Caco-2 (cell line): ENCODE measurements at regions not wholly inside any gene's neighbourhood (a gene's known extent, or its start where the extent isn't known, plus 50 kb on each side); places are given as distances from the start of the nearest gene placed in this dataset.
A peak's percentile ranks its signal among the peaks of the same experiment; 100 is the strongest.

ENCODE experiments used
- BruUV-seq: library from RNA; stranded (reverse); fragments of 400-500 nt; replicated peaks from 2 replicates; lab custom pipeline; 2021; lab: Mats Ljungman, UMichigan
- CTCF ChIA-PET: fragments of 300-600 bp; sonication (Branson Sonifier 250); formaldehyde crosslinking; loops from one replicate; lab custom pipeline; 2022; ENCODE audit warnings: antibody characterized with exemption; lab: Charles Lee
- POLR2A ChIA-PET: fragments of 300-600 bp; sonication (Branson Sonifier 250); formaldehyde crosslinking; loops from one replicate; lab custom pipeline; 2022; ENCODE audit warnings: antibody characterized with exemption; lab: Charles Lee
- DNase-seq, 2 experiments: peaks; one replicate each; pipeline versions ENCODE4 v3.0.0 to v3.0.0-alpha.2; 2020 to 2022
- H3K27me3 ChIP-seq: replicated peaks from 2 replicates; pipeline ENCODE4 v1.6.0; 2011; ENCODE audit warnings: low read length; ENCODE audit not compliant: control insufficient read depth, insufficient read depth
- H3K36me3 ChIP-seq: 2 replicates; pipeline ENCODE4 v1.5.1; 2011; ENCODE audit warnings: low read length; ENCODE audit not compliant: control insufficient read depth, insufficient read depth
- H3K4me1 ChIP-seq: fragments of 250-450 bp; sonication (Bioruptor Pico); 2 replicates; pipeline ENCODE4 v1.5.1; 2020; ENCODE audit warnings: mild to moderate bottlenecking
- H3K4me3 ChIP-seq: 2 replicates; pipeline ENCODE4 v1.5.1; 2011; ENCODE audit warnings: low read depth, mild to moderate bottlenecking, control low read depth, low read length
- H3K9me3 ChIP-seq: fragments of 250-450 bp; sonication (Bioruptor Pico); 2 replicates; pipeline ENCODE4 v1.5.1; 2020; ENCODE audit warnings: mild to moderate bottlenecking, moderate library complexity
- H3K27ac Mint-ChIP-seq: one replicate; pipeline ENCODE4 v1.8.0; 2022; ENCODE audit warnings: mixed read lengths; ENCODE audit not compliant: unreplicated experiment
- H3K27me3 Mint-ChIP-seq: one replicate; pipeline ENCODE4 v1.8.0; 2022; ENCODE audit warnings: mixed read lengths; ENCODE audit not compliant: insufficient read depth, unreplicated experiment
- H3K36me3 Mint-ChIP-seq: one replicate; pipeline ENCODE4 v1.8.0; 2022; ENCODE audit warnings: mild to moderate bottlenecking, mixed read lengths; ENCODE audit not compliant: insufficient read depth, unreplicated experiment
- H3K4me1 Mint-ChIP-seq: one replicate; pipeline ENCODE4 v1.8.0; 2022; ENCODE audit warnings: low read depth, mixed read lengths; ENCODE audit not compliant: unreplicated experiment
- H3K4me3 Mint-ChIP-seq: one replicate; pipeline ENCODE4 v1.8.0; 2022; ENCODE audit warnings: mild to moderate bottlenecking, moderate library complexity, mixed read lengths; ENCODE audit not compliant: unreplicated experiment
- H3K9me3 Mint-ChIP-seq: one replicate; pipeline ENCODE4 v1.8.0; 2022; ENCODE audit warnings: mixed read lengths; ENCODE audit not compliant: unreplicated experiment
- CTCF ChIP-seq, 2 experiments: fragments of 200-600 bp in 1 of 2; IDR thresholded peaks; 1 replicate in 1 of 2; 2 replicates in 1 of 2; pipeline versions ENCODE4 v1.5.1 to v1.8.0; 2011 to 2022; ENCODE audit warnings: antibody characterized with exemption in 1 of 2, control low read depth in 1 of 2, inconsistent platforms in 1 of 2, low read depth in 1 of 2, low read length in 1 of 2, mild to moderate bottlenecking in 1 of 2, moderate library complexity in 1 of 2; ENCODE audit not compliant: insufficient read depth in 1 of 2, severe bottlenecking in 1 of 2, unreplicated experiment in 1 of 2
- intact Hi-C: fragments of 100-400 bp; cut with micrococcal nuclease; formaldehyde crosslinking; loops from one replicate; pipeline ENCODE4 v1.10.0; 2022; ENCODE audit not compliant: unreplicated experiment

GRCh38 chr2:171225989-171226388, 65.3 kb upstream of the TLK1 start:
- TF ChIP-seq CTCF (IDR thresholded peaks at IDR 0.05; ENCODE audit: insufficient read depth in 1 of 2, low read depth in 1 of 2, low read length in 1 of 2, severe bottlenecking in 1 of 2, unreplicated experiment in 1 of 2): no peak
- no peak for DNase-seq
- Mint-ChIP-seq H3K4me3 (no peak overlapping the region), H3K27me3 (no peaks in the 10 kb centered on the region), H3K27ac (no peak overlapping the region), H3K36me3 (no peaks in the 10 kb centered on the region), H3K4me1 (peaks cover 11% of the 10 kb centered on the region), H3K9me3 (no peaks in the 10 kb centered on the region)
- CTCF ChIA-PET: no interaction called here
- intact Hi-C loops: no loop called here
- H3K9me3 ChIP-seq: no peaks in the 10 kb centered on the region
- H3K4me1 ChIP-seq: no peaks in the 10 kb centered on the region; the same call in 1 of the 2 replicates
- H3K36me3 ChIP-seq: no peaks in the 10 kb centered on the region
- H3K27me3 ChIP-seq: no peaks in the 10 kb centered on the region
- POLR2A ChIA-PET: no interaction called here
- BruUV-seq: no TSS peak
- H3K4me3 ChIP-seq: no peak overlapping the region

GRCh38 chr2:171225302-171225980, 64.7 kb upstream of the TLK1 start:
- peak in 1 of 2 experiments; percentile 8 for DNase-seq
- no TSS peak for BruUV-seq
- Histone ChIP-seq H3K27me3 (no peaks in the 10 kb centered on the region), H3K36me3 (no peaks in the 10 kb centered on the region), H3K9me3 (no peaks in the 10 kb centered on the region), H3K4me1 (no peaks in the 10 kb centered on the region; the same call in 1 of the 2 replicates), H3K4me3 (no peak overlapping the region)
- Mint-ChIP-seq H3K4me3 (no peak overlapping the region), H3K4me1 (peaks cover 8% of the 10 kb centered on the region), H3K36me3 (no peaks in the 10 kb centered on the region), H3K27ac (no peak overlapping the region), H3K27me3 (no peaks in the 10 kb centered on the region), H3K9me3 (no peaks in the 10 kb centered on the region)
- no peak for TF ChIP-seq CTCF (IDR thresholded peaks at IDR 0.05; ENCODE audit: insufficient read depth in 1 of 2, low read depth in 1 of 2, low read length in 1 of 2, severe bottlenecking in 1 of 2, unreplicated experiment in 1 of 2)
- ChIA-PET POLR2A (no interaction called here), CTCF (no interaction called here)
- intact Hi-C loops: no loop called here

- POLR2A ChIA-PET: no interaction called here
- Mint-ChIP-seq H3K36me3 (no peaks in the 10 kb centered on the region), H3K4me3 (no peak overlapping the region), H3K4me1 (no peaks in the 10 kb centered on the region), H3K27me3 (no peaks in the 10 kb centered on the region), H3K9me3 (peaks cover 25% of the 10 kb centered on the region), H3K27ac (no peak overlapping the region)
- 0 out of 2 replicates have a peak, but pooled peaks cover 5% of the 10 kb centered on the region for H3K9me3 ChIP-seq
- H3K4me1 ChIP-seq: no peaks in the 10 kb centered on the region
- TF ChIP-seq CTCF (IDR thresholded peaks at IDR 0.05; ENCODE audit: insufficient read depth in 1 of 2, low read depth in 1 of 2, low read length in 1 of 2, severe bottlenecking in 1 of 2, unreplicated experiment in 1 of 2): no peak
- CTCF ChIA-PET: no interaction called here
- DNase-seq: no peak
- H3K4me3 ChIP-seq: no peak overlapping the region
- no peaks in the 10 kb centered on the region for H3K36me3 ChIP-seq
- no TSS peak for BruUV-seq
- intact Hi-C loops: no loop called here
- no peaks in the 10 kb centered on the region for H3K27me3 ChIP-seq
These were observed 56.6 kb upstream of the TLK1 start for GRCh38 chr2:171217330-171217729.
